ENCODE measurements at regions not wholly inside any gene's neighbourhood (a gene's known extent, or its start where the extent isn't known, plus 50 kb on each side); places are given as distances from the start of the nearest gene placed in this dataset.

GRCh38 chr20:23289724-23290395, 60.7 kb upstream of the NXT1 start:
- TF ChIP-seq POLR2A (IDR thresholded peaks at IDR 0.05) (no peak), CTCF (IDR thresholded peaks at IDR 0.05) (no peak)
